ENCODE measurements at regions not wholly inside any gene's neighbourhood (a gene's known extent, or its start where the extent isn't known, plus 50 kb on each side); places are given as distances from the start of the nearest gene placed in this dataset.
"Not testable (repeated sequence)": the region's sequence is repeated elsewhere in the genome, so short reads cannot be mapped to it uniquely, and the experiment has no call there.

DNA sequence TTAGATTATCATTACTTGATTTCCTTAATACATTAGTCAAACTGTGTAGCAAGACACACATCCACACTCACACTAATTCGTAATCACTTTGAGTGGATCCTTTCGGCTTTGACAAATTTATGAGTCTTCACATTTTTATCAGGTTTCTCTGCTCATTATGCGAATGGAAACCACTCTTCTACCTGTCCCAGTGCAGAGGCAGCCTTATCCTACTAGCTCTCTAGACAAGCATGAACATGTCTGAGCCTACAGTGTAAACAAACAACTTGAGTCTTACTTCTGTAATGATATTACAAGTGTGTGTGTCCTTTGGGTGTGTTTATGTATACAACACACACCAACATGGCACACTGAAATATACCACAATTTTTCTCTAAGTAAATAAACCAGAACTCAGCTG is 361.9 kb upstream of the CHST9 start:
- no peak overlapping the region for H3K4me3 ChIP-seq (ENCODE audit: control insufficient read depth, low read depth, low read length)
- DNase-seq (ENCODE audit: low read depth), result no peak
- TF ChIP-seq CTCF (IDR thresholded peaks at IDR 0.05; ENCODE audit: control insufficient read depth, insufficient read depth, low read depth, low read length, missing control alignments), result no peak

DNA sequence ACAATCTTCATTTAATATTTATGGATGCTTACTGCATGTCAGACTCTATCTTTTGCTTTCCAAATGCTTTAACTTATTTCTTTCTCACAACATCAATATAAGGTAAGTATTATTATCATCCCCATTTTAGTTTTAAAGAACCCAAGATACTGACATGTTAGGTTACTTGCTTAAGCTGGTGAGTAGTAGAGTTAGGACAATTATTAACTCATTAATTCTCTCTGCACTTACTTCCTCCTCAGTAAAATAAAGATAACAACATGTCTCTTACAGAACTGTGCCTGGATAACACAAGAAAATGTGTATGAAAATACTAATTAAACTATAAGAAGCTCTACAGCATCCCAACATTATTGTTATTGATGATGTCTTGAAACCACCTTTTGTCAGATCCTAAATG is 359.1 kb upstream of the CHST9 start:
- H3K4me3 ChIP-seq (ENCODE audit: control insufficient read depth, low read depth, low read length), result no peak overlapping the region
- DNase-seq (ENCODE audit: low read depth), result no peak
- TF ChIP-seq CTCF (IDR thresholded peaks at IDR 0.05; ENCODE audit: control insufficient read depth, insufficient read depth, low read depth, low read length, missing control alignments), result no peak

GRCh38 chr18:27541293-27541692 is 356.2 kb upstream of the CHST9 start:
- H3K4me3 ChIP-seq (ENCODE audit: control insufficient read depth, low read depth, low read length), result no peak overlapping the region
- no peak for TF ChIP-seq CTCF (IDR thresholded peaks at IDR 0.05; ENCODE audit: control insufficient read depth, insufficient read depth, low read depth, low read length, missing control alignments)
- no peak for DNase-seq (ENCODE audit: low read depth)

GRCh38 chr18:27540111-27540510 is 355.0 kb upstream of the CHST9 start:
- no peak for TF ChIP-seq CTCF (IDR thresholded peaks at IDR 0.05; ENCODE audit: control insufficient read depth, insufficient read depth, low read depth, low read length, missing control alignments)
- no peak for DNase-seq (ENCODE audit: low read depth)
- no peak overlapping the region for H3K4me3 ChIP-seq (ENCODE audit: control insufficient read depth, low read depth, low read length)

DNA sequence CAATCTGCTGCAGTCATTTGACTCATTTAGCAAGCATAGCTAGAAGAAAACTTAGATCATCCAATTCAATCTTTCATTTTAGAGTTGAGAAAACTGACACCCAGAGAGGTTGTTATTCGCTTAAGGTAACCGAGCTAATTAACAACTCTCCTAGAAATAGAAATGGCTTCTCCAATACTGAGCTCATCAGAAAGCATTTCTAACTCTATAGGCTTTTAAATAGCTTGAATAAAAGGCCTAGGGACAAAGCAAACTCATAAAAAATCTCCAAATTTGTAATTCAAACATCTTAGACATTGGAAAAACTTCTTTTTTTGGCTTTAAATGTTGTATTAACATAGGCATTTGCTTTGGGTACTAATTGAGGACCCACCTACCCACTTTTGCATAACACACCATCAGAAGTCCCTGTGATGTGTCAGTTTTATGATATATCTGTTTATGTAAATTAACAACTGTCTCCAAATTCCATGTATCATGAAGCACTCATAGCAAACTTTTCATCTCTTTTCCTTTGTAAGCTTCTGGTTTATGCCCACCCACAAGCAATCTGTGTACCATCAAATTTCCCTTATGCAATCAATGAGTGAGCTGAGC is 343.9 kb upstream of the CHST9 start:
- no peak for DNase-seq (ENCODE audit: low read depth)
- TF ChIP-seq CTCF (IDR thresholded peaks at IDR 0.05; ENCODE audit: control insufficient read depth, insufficient read depth, low read depth, low read length, missing control alignments), result no peak
- no peak overlapping the region for H3K4me3 ChIP-seq (ENCODE audit: control insufficient read depth, low read depth, low read length)

DNA sequence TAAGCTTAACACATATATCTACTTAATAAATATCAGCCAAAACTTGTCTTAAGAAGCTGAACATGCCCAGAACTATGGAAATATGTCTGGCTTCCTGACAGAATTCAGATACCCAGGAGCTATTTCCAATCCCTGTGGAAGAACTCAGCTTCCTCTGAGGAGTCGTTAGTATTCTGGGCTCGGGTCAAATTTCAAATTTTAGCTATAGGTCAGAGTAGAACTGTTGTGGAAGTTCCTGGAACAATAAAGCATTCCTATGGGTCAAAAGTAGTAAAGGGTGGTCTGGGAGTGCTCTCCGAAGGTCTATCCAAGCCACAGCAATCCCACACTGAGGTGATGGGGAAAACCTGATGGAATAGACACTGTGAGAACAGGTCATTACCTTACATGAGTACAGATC is 342.7 kb upstream of the CHST9 start:
- TF ChIP-seq CTCF (IDR thresholded peaks at IDR 0.05; ENCODE audit: control insufficient read depth, insufficient read depth, low read depth, low read length, missing control alignments), result no peak
- DNase-seq (ENCODE audit: low read depth), result no peak
- no peak overlapping the region for H3K4me3 ChIP-seq (ENCODE audit: control insufficient read depth, low read depth, low read length)

GRCh38 chr18:27520401-27520800 is 335.3 kb upstream of the CHST9 start:
- no peak for TF ChIP-seq CTCF (IDR thresholded peaks at IDR 0.05; ENCODE audit: control insufficient read depth, insufficient read depth, low read depth, low read length, missing control alignments)
- no peak overlapping the region for H3K4me3 ChIP-seq (ENCODE audit: control insufficient read depth, low read depth, low read length)
- DNase-seq (ENCODE audit: low read depth), result no peak

- DNase-seq (ENCODE audit: low read depth); H3K4me3 ChIP-seq (ENCODE audit: control insufficient read depth, low read depth, low read length): not testable (repeated sequence)
Measured at GRCh38 chr18:27510036-27510633, 325.0 kb upstream of the CHST9 start.
